CD4-positive, alpha-beta T cell treated with Interleukin-4 for 4 hours (primary cell): ENCODE measurements at regions not wholly inside any gene's neighbourhood (a gene's known extent, or its start where the extent isn't known, plus 50 kb on each side); places are given as distances from the start of the nearest gene placed in this dataset.
"Not testable (repeated sequence)": the region's sequence is repeated elsewhere in the genome, so short reads cannot be mapped to it uniquely, and the experiment has no call there.

Experiments used
- DNase-seq: peaks from one replicate; pipeline ENCODE4 v3.0.0-alpha.2; 2020

GRCh38 chr4:31022702-31023101 lies 302.5 kb downstream of the PCDH7 start:
- DNase-seq = no peak

GRCh38 chr4:31023109-31023508 lies 302.9 kb downstream of the PCDH7 start:
- no peak for DNase-seq

- no peak for DNase-seq
Observed at GRCh38 chr4:31023742-31024141, 303.6 kb downstream of the PCDH7 start.

- not testable (repeated sequence) for DNase-seq
Observed at GRCh38 chr4:31024781-31025180, 304.6 kb downstream of the PCDH7 start.

GRCh38 chr4:31026256-31026655 lies 306.1 kb downstream of the PCDH7 start:
- DNase-seq = no peak

GRCh38 chr4:31034550-31034949 lies 314.4 kb downstream of the PCDH7 start:
- DNase-seq = no peak

- DNase-seq = no peak
Observed at GRCh38 chr4:31035761-31036160, 315.6 kb downstream of the PCDH7 start.

- no peak for DNase-seq
Observed at GRCh38 chr4:31037703-31038102, 317.5 kb downstream of the PCDH7 start.

GRCh38 chr4:31039382-31039781 lies 319.2 kb downstream of the PCDH7 start:
- no peak for DNase-seq

GRCh38 chr4:31040106-31040505 lies 319.9 kb downstream of the PCDH7 start:
- DNase-seq = no peak

- no peak for DNase-seq
Observed at GRCh38 chr4:31041385-31041784, 321.2 kb downstream of the PCDH7 start.

- no peak for DNase-seq
Observed at GRCh38 chr4:31041853-31042252, 321.7 kb downstream of the PCDH7 start.

GRCh38 chr4:31043382-31044062 lies 323.4 kb downstream of the PCDH7 start:
- DNase-seq = no peak

- no peak for DNase-seq
Observed at GRCh38 chr4:31045151-31045550, 325.0 kb downstream of the PCDH7 start.

GRCh38 chr4:31045724-31046318 lies 325.7 kb downstream of the PCDH7 start:
- DNase-seq = no peak

- DNase-seq = no peak
Observed at GRCh38 chr4:31051151-31051550, 331.0 kb downstream of the PCDH7 start.

- DNase-seq = no peak
Observed at GRCh38 chr4:31051565-31051964, 331.4 kb downstream of the PCDH7 start.

GRCh38 chr4:31052519-31052918 lies 332.4 kb downstream of the PCDH7 start:
- DNase-seq = no peak

GRCh38 chr4:31053451-31053850 lies 333.3 kb downstream of the PCDH7 start:
- DNase-seq = no peak

GRCh38 chr4:31054295-31054694 lies 334.1 kb downstream of the PCDH7 start:
- no peak for DNase-seq

GRCh38 chr4:31058656-31059055 lies 338.5 kb downstream of the PCDH7 start:
- no peak for DNase-seq

GRCh38 chr4:31059753-31060522 lies 339.8 kb downstream of the PCDH7 start:
- DNase-seq = no peak

- DNase-seq = no peak
Observed at GRCh38 chr4:31065086-31065485, 344.9 kb downstream of the PCDH7 start.
